A172 (cell line): ENCODE measurements at regions not wholly inside any gene's neighbourhood (a gene's known extent, or its start where the extent isn't known, plus 50 kb on each side); places are given as distances from the start of the nearest gene placed in this dataset.

ENCODE experiments used
- DNase-seq: peaks from one replicate; pipeline ENCODE4 v3.0.0-alpha.2; 2015; ENCODE audit warnings: low spot score

GRCh38 chr18:77657651-77658298 is 408.1 kb downstream of the GALR1 start:
- no peak for DNase-seq

GRCh38 chr18:77658299-77658662 is 408.6 kb downstream of the GALR1 start:
- DNase-seq = no peak

- DNase-seq = no peak
These were observed 409.3 kb downstream of the GALR1 start for GRCh38 chr18:77658751-77659448.

GRCh38 chr18:77666613-77667012 is 417.0 kb downstream of the GALR1 start:
- DNase-seq = no peak

GRCh38 chr18:77668219-77668618 is 418.6 kb downstream of the GALR1 start:
- DNase-seq = no peak

- DNase-seq = no peak
These were observed 419.7 kb downstream of the GALR1 start for GRCh38 chr18:77669331-77669730.

GRCh38 chr18:77671456-77672167 is 422.0 kb downstream of the GALR1 start:
- DNase-seq = no peak

GRCh38 chr18:77676910-77677309 is 427.3 kb downstream of the GALR1 start:
- no peak for DNase-seq

- DNase-seq = no peak
These were observed 427.9 kb downstream of the GALR1 start for GRCh38 chr18:77677536-77677935.

- no peak for DNase-seq
These were observed 430.2 kb downstream of the GALR1 start for GRCh38 chr18:77679869-77680268.

GRCh38 chr18:77700051-77700450 is 450.4 kb downstream of the GALR1 start:
- no peak for DNase-seq

- no peak for DNase-seq
These were observed 452.3 kb downstream of the GALR1 start for GRCh38 chr18:77701977-77702376.

GRCh38 chr18:77702686-77703085 is 453.0 kb downstream of the GALR1 start:
- no peak for DNase-seq

GRCh38 chr18:77705301-77705700 is 455.7 kb downstream of the GALR1 start:
- DNase-seq = no peak

- DNase-seq = no peak
These were observed 459.3 kb downstream of the GALR1 start for GRCh38 chr18:77708826-77709506.

- DNase-seq = no peak
These were observed 461.4 kb downstream of the GALR1 start for GRCh38 chr18:77711096-77711495.

GRCh38 chr18:77714716-77715115 is 465.1 kb downstream of the GALR1 start:
- no peak for DNase-seq

- no peak for DNase-seq
These were observed 466.6 kb downstream of the GALR1 start for GRCh38 chr18:77716282-77716681.

- DNase-seq = no peak
These were observed 483.8 kb downstream of the GALR1 start for GRCh38 chr18:77733292-77733903.

- no peak for DNase-seq
These were observed 487.2 kb downstream of the GALR1 start for GRCh38 chr18:77736842-77737241.

- no peak for DNase-seq
These were observed 487.8 kb downstream of the GALR1 start for GRCh38 chr18:77737405-77737804.

- DNase-seq = no peak
These were observed 499.4 kb downstream of the GALR1 start for GRCh38 chr18:77749089-77749488.
